NCI-H345 (cell line): ENCODE measurements at regions not wholly inside any gene's neighbourhood (a gene's known extent, or its start where the extent isn't known, plus 50 kb on each side); places are given as distances from the start of the nearest gene placed in this dataset.
"Not testable (repeated sequence)": the region's sequence is repeated elsewhere in the genome, so short reads cannot be mapped to it uniquely, and the experiment has no call there.

Experiments used
- DNase-seq: peaks from one replicate; lab custom pipeline; 2025; lab: John Stamatoyannopoulos, UW

DNA sequence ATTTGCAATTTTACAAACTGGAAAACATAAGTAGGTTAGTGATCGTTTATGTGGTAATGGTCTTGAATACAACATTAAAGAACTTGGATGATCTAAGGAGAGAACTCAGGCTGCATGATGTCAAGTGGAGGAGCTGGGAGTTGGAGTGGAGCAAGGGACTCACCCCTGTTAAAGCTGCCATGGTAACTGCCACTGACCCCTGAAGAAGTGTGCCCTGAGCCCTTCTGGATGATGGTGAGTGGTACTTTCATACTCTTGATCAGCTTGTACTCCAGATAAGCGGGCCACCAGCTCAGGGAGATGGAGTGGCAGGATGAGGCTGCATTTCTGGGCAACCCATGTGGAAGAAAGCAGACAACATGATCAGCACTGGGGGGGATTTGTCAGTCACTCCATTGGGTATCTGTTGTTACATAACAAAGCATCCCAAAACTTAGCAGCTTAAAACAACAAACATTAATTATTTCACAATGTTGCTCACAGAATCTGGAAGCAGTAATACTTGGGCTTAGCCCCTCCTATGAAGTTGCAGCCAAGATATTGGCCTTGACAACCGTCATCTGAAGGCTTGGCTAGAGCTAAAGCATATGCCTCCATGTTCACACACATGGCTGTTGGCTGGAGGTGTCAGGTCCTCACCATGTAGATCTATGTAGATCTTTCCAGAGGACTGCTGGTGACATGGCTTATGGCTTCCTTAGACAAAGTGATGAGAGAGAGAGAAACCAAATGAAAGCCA lies 213.8 kb downstream of the DUSP10 start:
- DNase-seq, result no peak

DNA sequence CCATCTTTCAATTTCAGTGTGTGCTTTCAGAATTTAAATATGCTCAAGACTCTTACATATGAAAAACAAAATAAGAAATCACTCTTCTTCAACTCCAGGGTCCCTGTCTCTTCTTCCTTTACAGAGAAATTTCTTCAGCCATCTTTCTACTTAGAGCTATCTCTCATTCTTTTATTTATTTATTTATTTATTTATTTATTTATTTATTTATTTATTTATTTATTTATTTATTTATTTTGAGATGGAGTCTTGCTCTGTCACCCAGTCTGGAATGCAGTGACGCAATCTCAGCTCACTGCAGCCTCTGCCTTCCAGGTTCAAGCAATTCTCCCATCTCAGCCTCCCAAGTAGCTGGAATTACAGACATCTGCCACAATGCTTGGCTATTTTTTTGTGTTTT lies 211.7 kb downstream of the DUSP10 start:
- not testable (repeated sequence) for DNase-seq

DNA sequence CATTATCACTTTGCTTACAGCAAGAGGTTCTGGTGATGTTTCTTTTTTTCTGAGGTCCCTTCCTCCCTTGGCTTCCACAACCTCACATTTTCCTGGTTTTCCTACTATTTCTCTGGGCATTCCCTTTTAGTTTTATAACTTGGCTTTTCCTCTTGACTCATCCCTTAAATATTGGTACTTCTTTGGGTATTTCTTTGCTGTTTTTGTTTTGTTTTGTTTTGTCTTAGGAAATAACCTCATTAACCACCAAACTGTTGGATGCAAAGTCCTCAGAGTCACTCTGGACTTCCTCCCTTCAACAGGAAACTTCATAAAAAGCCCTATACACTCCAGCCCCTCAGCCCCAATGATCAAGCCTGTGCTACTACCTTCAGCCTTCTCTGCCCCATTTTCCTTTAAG lies 211.1 kb downstream of the DUSP10 start:
- DNase-seq, result no peak

DNA sequence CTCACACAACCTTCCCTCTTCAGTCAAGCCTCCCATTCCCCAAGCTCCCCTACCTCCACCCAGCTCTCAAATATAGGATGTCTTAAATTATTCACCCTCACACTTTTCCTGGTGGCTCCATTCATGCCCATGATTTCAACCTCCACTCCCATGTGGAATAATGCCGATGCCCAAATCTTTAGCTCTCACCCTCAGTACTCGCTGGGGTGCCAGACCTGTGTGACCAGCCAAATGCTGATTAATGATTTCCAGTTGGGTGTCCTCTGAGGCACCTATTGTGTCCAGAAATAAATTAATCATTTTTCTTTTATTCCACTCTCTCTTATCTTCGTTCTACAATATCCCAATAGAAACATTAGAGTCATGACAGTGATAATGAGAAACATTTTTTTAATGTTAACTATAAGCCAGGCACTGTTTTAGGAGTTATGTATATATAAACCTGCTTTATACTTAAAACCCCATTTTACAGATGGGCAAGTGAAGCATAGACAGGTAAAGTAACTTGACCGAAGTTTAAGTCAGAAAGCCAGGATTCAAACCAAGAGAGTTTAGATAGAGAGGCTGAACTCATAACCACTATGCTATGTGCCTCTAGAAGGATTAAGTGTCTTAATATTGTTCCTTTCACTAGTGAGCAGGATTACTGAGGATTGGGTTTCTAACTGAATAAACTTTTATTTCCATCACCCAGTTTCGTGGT lies 209.7 kb downstream of the DUSP10 start:
- DNase-seq, result no peak

DNA sequence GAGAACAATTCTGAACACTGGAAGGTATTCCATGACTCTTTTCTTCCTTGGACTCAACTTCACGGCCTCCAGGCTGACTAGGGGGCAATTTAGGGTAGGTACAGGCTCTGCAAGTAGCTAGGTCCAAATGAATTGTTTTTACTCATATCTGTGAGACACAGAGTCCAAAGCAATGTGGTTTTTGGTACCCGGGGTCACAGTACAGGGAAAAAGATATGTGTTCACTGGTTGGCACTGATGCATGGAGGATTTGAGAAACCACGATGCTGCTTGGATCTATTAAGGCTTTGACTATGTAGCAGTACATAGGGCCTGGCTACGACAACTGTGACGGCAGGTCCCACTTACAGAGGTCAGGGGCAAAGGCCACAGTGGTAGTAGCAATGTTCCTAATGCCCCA lies 200.6 kb downstream of the DUSP10 start:
- DNase-seq, result no peak

DNA sequence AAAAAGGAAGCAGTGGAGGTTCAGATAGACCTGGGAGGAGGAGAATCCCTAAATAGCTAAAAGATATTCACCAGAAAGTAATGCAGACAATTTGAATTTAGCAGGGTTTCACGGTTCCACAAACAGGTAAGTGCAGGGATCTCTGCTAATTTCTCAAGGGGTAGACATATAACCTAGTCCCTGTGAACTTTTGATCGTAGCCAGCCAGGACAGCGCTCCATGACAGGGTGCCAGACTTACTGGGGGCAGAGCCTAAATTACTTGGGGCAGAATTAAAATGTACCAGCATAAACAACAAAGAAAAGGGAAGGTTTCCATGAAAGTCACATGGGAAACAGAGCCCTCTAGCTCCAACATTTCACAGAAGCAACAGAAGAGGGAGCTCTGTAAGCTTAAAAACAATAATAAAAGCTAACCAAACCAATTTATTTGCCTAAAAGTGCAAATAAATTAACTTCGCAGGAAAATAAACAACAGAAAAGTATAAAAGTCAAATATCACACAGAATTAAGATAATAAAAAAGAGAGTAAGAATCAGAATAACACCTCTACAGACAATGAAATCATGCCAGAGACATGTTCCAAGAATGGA lies 198.3 kb downstream of the DUSP10 start:
- no peak for DNase-seq

DNA sequence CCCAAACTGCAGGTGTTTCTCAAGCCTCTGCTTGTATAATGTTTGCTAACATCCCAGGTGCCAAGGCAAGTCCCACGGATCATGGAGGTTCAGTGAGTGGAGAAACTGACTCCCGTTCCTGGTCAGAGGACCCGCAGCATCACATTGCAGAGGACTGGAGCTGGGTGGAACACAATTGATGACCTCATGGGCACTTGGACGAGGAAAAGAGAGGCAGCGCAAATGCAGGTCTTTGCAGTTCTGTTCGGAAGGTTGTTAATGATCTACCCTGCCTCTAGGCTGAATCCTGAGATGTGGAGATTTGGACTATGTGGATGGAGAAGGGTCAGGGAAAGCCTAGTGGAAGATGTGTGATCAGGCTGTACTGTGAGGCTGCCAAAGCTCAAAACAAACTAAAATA lies 192.9 kb downstream of the DUSP10 start:
- DNase-seq, result no peak

DNA sequence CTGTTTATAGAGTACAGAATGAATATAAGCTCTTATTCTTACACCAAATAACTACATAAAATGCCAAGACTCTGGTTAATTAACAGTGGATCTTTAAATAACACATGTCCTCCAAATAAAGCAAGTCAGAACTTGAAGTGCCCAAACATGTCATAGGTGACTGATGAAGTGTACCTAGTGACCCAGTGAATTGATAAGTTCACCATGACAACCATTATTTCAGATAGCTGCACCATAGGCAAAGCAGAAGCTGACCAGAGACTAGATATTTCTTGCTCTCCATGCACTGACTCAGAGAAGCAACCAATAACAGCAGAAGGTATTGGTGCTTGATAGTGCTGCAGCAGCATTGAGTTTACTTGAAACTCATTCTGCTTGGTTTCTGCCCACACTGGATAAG lies 192.1 kb downstream of the DUSP10 start:
- DNase-seq, result no peak

DNA sequence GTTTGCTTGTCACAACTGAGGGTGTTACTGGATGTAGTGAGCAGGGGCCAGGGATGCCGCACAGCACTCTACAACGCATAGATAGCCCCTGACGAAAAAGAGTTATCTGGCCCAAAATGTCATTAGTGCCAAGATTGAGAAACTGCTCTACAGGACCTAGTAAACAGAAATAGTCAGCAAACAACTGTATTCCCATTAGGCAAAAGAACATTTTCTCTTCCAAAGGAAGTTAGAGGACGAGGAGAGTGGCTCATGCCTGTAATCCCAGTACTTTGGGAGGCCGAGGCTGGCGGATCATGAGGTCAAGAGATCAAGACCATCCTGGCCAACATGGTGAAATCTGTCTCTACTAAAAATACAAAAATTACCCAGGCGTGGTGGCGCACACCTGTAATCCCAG lies 189.1 kb downstream of the DUSP10 start:
- DNase-seq, result not testable (repeated sequence)

DNA sequence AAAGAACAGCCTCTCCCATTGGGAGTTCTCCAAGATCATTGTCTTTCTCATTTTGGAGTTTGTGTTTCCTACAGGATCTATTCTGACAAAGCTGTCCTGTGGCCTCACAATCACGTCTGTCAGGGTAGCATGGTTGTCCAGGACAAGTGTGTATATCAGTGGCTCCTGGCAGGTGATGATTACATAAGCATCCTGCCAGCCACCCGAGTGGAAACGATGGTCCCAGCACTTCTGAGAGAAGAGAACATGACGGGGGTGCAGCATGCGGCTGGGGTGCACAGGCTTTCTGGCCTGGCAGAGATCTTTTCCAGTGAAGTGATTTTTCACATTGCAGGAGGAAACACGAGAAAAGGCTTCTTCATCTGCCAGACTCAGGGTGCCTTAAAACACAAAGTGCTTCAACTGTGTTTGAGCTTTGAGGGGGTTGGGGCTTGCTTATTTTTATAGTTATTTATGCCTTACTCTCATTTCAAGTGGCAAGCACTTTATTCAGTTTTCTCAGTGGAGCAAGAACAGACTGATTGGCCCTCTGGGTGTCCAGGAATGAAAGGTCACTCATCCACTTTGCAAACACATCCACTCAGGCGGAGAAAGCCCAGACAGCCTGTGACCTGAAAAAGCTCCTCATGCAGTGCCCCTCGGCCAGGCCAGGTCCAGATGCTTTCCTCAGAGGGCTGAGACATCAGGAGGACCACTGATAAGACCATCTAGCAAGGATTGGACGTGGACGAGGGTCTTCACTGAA lies 186.0 kb downstream of the DUSP10 start:
- no peak for DNase-seq

DNA sequence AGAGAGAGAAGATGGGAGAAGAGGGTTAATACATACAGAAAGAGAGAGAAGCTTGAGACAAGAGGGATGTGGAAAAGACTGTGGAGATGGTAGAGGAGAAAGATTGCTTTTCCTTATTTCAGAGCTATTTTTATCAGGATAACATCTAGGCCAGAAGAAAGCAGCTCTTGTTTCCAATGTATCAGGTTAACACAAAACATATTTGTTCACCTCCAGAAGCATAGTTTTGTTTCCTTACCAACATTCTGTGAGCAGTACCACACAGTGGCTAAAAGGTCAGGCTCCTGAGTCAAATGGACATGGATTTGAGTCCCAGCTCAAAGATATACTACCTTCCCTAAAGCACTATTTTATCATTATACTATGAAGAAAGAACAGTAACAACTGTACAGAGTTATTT lies 185.5 kb downstream of the DUSP10 start:
- no peak for DNase-seq

DNA sequence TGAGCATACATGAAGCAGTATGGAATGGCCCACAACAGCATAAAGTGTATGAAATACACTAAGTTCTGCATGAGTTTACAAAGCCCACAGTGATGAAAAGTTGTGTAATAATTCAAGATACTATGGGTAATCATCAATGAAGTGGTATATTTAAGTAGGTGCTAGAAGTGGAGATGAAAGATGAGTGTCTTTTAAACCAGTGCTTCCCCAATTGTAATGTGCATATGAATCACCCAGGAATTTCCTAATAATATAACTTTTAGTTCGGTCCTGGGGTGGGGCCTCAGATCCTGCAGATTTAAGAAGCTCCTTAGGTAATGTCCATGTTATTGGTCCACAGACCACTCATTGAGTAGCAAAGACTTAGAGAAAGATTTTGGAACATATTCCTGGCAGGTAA lies 184.9 kb downstream of the DUSP10 start:
- no peak for DNase-seq

DNA sequence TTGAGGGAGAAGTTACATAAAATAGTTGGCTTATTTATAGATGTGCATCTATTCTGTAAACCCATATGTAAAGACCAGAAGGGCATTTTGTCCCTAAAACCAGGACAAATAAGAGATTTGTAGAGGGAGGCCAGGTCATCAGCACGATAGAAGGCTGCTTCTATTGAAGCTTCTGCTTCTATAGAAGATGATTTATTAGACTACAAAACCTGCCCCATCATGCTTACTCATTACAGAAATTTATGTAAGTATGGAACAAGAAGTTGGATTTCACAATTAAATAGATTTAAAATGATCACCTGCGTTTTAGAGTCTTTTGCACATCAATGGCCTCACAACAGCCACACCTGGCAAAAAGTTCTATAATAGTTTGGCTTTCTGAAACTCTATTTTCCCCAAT lies 183.5 kb downstream of the DUSP10 start:
- no peak for DNase-seq

DNA sequence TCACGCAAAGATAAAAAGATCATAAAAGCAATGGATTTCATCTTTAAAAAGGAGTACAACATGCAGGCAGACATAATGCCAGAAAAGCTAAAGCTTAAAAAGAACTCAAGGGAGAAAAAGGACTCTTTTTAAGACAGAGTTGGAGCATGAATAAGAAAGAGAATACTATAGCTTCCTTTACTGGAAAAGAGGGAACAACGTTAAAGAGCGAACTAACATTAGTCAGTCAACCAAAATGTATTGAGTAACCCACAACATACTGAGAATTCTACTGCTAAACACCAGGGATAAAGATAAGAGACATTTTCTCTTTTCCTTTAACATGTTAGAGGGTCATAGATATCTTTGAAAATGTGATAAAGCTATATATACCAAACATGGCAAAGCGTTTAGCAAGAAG lies 182.0 kb downstream of the DUSP10 start:
- DNase-seq, result no peak

DNA sequence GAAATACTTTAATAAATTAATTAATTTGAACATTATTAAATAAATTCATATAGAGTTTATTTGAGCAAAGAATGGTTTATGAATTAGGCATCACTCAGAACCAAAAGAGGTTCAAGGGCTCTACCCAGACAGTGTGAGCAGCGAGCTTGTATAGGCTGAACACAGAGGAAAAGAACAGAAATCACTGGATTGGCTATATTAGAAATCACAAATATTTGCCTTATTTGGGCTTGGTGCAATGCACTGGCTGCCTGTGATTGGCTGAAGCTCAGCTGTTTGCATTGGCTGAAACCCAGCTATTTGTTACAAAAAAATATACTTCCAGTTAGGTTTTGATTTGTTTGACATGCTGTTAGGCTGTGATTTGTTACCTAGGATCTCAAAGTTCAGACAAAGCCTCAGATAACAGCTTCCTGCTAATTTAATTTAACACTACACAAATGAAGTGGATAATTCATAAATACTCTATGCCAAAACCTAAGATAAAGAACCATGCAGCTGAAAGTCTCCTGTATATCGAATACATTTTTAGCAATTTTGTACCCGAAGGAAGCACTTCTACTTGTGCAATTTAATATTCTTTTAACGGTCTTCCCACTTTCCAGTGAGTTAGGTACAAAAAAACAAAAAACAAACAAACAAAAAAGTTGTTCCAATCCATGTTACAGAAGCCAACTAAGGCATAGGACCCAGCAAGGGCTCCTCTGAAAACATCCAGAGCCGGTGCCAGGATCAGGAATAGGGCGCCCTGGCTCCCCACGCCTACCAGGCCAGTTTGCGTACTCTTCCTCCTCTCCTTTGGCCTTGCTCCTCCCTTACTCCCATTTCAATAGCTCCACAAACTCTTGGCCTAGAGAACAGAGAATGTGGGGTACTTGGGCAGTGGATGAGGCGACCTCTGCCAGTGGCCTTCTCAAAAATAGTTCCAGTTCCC lies 179.1 kb downstream of the DUSP10 start:
- DNase-seq, result no peak

DNA sequence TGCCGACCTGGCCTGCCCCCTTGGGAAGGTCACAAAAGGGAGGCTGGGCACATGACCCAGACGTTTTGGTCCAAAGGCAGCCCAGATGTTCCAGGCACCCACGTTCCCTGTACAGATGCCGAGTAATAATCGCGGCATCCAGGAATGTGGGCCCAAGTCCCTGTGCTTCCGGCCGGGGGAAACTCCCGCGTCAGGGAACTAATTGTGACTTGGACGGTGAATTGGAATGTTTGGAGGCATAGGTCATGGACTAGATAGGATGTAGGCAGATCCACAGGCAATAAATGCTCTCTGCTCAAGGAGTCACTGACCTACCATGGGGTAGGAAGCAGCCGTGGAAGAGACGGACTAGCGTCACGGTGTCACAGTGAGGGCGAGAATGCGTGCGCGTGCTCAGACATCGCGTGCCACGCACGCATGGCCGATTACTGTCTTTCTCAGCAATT lies 178.4 kb downstream of the DUSP10 start:
- DNase-seq, result no peak

DNA sequence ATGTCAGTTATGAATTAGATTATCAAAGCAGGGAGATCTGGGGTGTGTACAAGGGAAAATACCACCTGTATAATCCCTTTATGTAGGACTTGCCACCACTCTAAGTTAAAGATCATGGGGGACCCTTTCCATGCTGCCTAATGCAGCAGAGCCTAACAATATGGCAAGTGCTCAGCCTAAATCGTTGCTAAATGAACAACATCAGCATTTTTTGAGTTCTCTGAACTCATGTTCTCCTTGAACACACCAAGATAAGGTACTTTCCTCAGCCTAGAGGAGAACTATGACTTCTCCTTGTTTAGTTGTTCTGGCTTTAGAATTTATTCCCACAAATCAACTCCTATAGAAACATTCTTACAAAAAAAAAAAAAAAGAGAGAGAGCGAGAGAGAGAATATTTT lies 177.0 kb downstream of the DUSP10 start:
- DNase-seq, result no peak

DNA sequence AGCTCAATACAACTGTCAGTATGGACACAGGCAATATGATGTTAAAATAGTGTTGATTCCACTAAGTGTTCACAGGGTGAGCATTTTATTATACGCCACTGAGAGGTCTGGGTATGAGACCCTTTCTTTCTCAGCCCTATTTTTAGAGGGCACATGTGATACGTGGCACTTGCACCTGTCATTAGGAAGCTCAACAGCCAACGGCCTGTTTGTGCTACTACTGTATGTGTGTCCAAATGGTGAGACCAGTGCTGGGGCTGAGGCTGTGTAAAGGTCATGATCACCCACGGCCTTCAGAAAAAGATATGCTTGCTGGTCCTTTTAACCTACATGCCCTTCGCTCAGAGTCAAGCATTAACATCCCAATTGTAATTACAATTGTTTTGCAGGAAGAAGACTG lies 176.2 kb downstream of the DUSP10 start:
- DNase-seq, result no peak

DNA sequence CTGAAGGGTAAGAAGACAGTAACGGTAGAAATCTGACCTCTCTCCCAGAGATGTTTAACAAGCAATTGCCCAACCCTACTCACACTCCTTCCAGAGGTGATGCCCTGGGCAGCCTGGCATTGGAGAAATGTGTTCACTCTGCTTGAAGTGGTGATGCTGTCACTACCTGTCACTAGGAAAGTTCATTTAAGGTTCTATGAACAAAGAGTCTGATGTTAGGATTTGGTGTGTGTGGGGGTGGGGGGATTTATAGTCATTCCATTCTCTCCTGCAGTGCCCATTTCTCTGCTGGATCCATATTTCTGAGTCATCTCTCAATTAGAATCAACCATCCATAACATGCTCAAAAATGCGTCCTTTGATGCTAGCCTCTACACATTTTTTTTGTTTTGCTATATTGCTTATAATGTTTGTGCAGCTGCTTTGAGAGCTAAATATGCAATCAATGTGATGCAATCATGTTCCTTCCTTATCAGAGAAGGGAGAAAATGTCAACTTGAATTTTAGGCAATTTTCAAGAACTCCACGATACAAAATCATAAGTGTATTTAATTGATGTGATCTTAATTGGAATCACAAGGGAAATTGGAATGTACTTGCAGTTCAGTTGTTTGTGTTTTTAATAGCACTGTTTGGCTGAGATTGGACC lies 173.9 kb downstream of the DUSP10 start:
- peak; percentile 19 for DNase-seq

DNA sequence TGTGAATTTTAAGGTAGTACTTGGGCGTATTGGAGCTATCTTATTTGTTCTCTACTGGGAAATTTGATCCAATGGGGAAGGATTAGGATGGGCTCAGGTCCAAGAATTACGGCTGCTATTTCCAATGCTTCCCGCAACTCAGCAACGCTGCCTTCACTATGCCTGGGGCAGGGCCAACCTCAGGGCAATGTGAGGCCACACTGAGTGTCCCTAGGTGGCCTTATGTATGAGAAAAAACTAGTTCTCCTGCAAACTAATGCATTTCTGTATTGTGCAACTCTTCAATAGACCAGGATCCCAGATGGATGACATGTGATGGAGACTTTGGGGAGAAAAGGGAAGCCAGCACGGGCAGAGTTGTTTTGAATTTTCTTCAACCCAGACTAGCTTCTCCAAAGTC lies 168.1 kb downstream of the DUSP10 start:
- no peak for DNase-seq

DNA sequence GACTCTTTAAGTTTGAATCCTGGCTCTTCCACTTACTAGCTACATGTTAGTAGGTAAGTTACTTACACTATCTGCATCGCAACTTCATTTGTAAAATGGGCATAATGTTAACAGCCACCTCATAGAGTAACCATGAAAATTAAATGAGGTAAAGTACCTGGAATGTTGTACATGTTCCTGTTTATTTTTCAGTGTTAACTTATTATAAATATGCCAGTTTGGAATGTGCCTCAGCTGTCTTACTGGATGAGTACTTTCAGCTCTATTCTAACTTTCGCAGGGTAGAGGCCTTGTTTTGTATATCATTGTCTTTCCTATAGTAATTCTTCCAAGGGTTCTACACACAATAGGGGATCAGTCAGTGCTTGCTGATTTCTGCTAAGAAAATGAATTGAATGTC lies 167.4 kb downstream of the DUSP10 start:
- no peak for DNase-seq
